RPMI8226 (cell line): ENCODE measurements at regions not wholly inside any gene's neighbourhood (a gene's known extent, or its start where the extent isn't known, plus 50 kb on each side); places are given as distances from the start of the nearest gene placed in this dataset.

Experiments
- DNase-seq: peaks from one replicate; pipeline ENCODE4 v3.0.0-alpha.2; 2015

GRCh38 chr11:13062115-13062514, 53.0 kb downstream of the RASSF10 start:
- no peak for DNase-seq

- DNase-seq: no peak
These were observed 55.5 kb downstream of the RASSF10 start for GRCh38 chr11:13064593-13064992.

- no peak for DNase-seq
These were observed 56.2 kb downstream of the RASSF10 start for GRCh38 chr11:13065200-13065787.

- DNase-seq: no peak
These were observed 59.1 kb downstream of the RASSF10 start for GRCh38 chr11:13068211-13068610.

GRCh38 chr11:13073119-13073981, 64.2 kb downstream of the RASSF10 start:
- no peak for DNase-seq

- DNase-seq: no peak
These were observed 65.8 kb downstream of the RASSF10 start for GRCh38 chr11:13074714-13075464.

GRCh38 chr11:13076961-13077360, 67.8 kb downstream of the RASSF10 start:
- no peak for DNase-seq

- DNase-seq: no peak
These were observed 71.7 kb downstream of the RASSF10 start for GRCh38 chr11:13080861-13081260.

- no peak for DNase-seq
These were observed 73.5 kb downstream of the RASSF10 start for GRCh38 chr11:13082588-13082987.

GRCh38 chr11:13090228-13090708, 81.2 kb downstream of the RASSF10 start:
- DNase-seq: no peak

GRCh38 chr11:13091373-13091772, 82.3 kb downstream of the RASSF10 start:
- no peak for DNase-seq

- DNase-seq: no peak
These were observed 82.7 kb downstream of the RASSF10 start for GRCh38 chr11:13091804-13092203.

GRCh38 chr11:13094930-13095687, 86.0 kb downstream of the RASSF10 start:
- DNase-seq: no peak

- DNase-seq: no peak
These were observed 88.9 kb downstream of the RASSF10 start for GRCh38 chr11:13098063-13098462.

- no peak for DNase-seq
These were observed 89.6 kb downstream of the RASSF10 start for GRCh38 chr11:13098616-13099289.

- no peak for DNase-seq
These were observed 92.8 kb downstream of the RASSF10 start for GRCh38 chr11:13101644-13102512.

GRCh38 chr11:13102513-13102840, 93.4 kb downstream of the RASSF10 start:
- DNase-seq: no peak

- DNase-seq: no peak
These were observed 93.9 kb downstream of the RASSF10 start for GRCh38 chr11:13102865-13103539.

GRCh38 chr11:13103962-13104554, 94.9 kb downstream of the RASSF10 start:
- DNase-seq: no peak

- no peak for DNase-seq
These were observed 95.6 kb downstream of the RASSF10 start for GRCh38 chr11:13104619-13105236.
